Neural cell (in vitro differentiated cells): ENCODE measurements at regions not wholly inside any gene's neighbourhood (a gene's known extent, or its start where the extent isn't known, plus 50 kb on each side); places are given as distances from the start of the nearest gene placed in this dataset.

Source experiments
- EP300 ChIP-seq: fragments of 450-650 bp; conservative IDR thresholded peaks from 2 replicates; pipeline ENCODE4 v1.6.1; 2014; ENCODE audit warnings: antibody characterized with exemption, mild to moderate bottlenecking, moderate library complexity; ENCODE audit not compliant: poor library complexity, severe bottlenecking
- TF ChIP-seq, protein P1 (sequence below): fragments of 450-650 bp; IDR thresholded peaks from 2 replicates; pipeline ENCODE4 v1.5.1; 2014; ENCODE audit warnings: antibody characterized with exemption, mild to moderate bottlenecking, moderate library complexity; ENCODE audit not compliant: poor library complexity, severe bottlenecking

DNA sequence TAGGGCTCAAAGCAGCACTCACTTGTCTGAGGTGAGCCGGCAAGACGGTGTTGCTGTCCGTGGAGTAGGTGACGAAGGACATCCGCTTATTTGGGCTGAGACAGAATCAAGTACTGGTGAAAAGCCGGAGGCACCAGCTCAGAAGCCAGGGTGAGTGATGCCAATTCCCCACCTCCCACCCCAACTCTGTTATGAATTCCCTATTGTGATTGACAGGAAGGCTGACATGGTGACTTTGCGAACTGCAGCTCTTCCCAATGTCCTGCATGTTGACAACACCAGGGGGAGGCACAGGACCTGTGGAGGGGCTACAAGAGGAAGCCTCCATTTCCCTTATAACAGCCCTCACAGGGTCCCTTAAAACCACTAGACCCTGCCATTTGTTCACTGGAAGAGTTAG is 52.3 kb upstream of the MSMB start:
- no peak for TF ChIP-seq EP300
- TF ChIP-seq, protein P1, sequence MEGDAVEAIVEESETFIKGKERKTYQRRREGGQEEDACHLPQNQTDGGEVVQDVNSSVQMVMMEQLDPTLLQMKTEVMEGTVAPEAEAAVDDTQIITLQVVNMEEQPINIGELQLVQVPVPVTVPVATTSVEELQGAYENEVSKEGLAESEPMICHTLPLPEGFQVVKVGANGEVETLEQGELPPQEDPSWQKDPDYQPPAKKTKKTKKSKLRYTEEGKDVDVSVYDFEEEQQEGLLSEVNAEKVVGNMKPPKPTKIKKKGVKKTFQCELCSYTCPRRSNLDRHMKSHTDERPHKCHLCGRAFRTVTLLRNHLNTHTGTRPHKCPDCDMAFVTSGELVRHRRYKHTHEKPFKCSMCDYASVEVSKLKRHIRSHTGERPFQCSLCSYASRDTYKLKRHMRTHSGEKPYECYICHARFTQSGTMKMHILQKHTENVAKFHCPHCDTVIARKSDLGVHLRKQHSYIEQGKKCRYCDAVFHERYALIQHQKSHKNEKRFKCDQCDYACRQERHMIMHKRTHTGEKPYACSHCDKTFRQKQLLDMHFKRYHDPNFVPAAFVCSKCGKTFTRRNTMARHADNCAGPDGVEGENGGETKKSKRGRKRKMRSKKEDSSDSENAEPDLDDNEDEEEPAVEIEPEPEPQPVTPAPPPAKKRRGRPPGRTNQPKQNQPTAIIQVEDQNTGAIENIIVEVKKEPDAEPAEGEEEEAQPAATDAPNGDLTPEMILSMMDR: no peak
